NB4 (cell line): ENCODE measurements at regions not wholly inside any gene's neighbourhood (a gene's known extent, or its start where the extent isn't known, plus 50 kb on each side); places are given as distances from the start of the nearest gene placed in this dataset.

ENCODE experiments used
- DNase-seq: peaks from one replicate; pipeline ENCODE4 v3.0.0; 2010; ENCODE audit warnings: low read depth
- H3K4me3 ChIP-seq: one replicate; pipeline ENCODE4 v1.5.1; 2011; ENCODE audit warnings: mild to moderate bottlenecking, low read depth, low read length, moderate library complexity
- CTCF ChIP-seq: IDR thresholded peaks from one replicate; pipeline ENCODE4 v1.5.1; 2012; ENCODE audit warnings: low read depth, low read length
- MAX ChIP-seq: IDR thresholded peaks from 2 replicates; pipeline ENCODE4 v1.6.1; 2011; ENCODE audit warnings: low read depth, low read length
- MYC ChIP-seq: IDR thresholded peaks from 2 replicates; pipeline ENCODE4 v1.6.1; 2011; ENCODE audit warnings: low read depth, low read length
- POLR2A ChIP-seq: IDR thresholded peaks from 2 replicates; pipeline ENCODE4 v1.6.1; 2011; ENCODE audit warnings: mild to moderate bottlenecking; ENCODE audit not compliant: insufficient read length; ENCODE audit errors: extremely low read depth

GRCh38 chr13:58238972-58239773 is 607.6 kb downstream of the PCDH17 start:
- no peak for TF ChIP-seq MYC
- no peak for TF ChIP-seq POLR2A
- TF ChIP-seq CTCF = no peak
- no peak for TF ChIP-seq MAX
- no peak overlapping the region for H3K4me3 ChIP-seq
- DNase-seq = no peak

GRCh38 chr13:58239774-58240268 is 608.3 kb downstream of the PCDH17 start:
- TF ChIP-seq POLR2A (no peak), MAX (no peak), CTCF (no peak), MYC (no peak)

GRCh38 chr13:58247080-58247479 is 615.5 kb downstream of the PCDH17 start:
- no peak overlapping the region for H3K4me3 ChIP-seq
- DNase-seq = no peak
- TF ChIP-seq POLR2A (no peak), CTCF (no peak), MYC (no peak), MAX (no peak)

More at GRCh38 chr13:58239774-58240268, 608.3 kb downstream of the PCDH17 start:
- DNase-seq = no peak
- no peak overlapping the region for H3K4me3 ChIP-seq

GRCh38 chr13:58254943-58255342 is 623.4 kb downstream of the PCDH17 start:
- DNase-seq = no peak
- H3K4me3 ChIP-seq = no peak overlapping the region

GRCh38 chr13:58266271-58266670 is 634.7 kb downstream of the PCDH17 start:
- H3K4me3 ChIP-seq = no peak overlapping the region
- no peak for DNase-seq
- TF ChIP-seq MAX (no peak), CTCF (no peak), POLR2A (no peak), MYC (no peak)

More at GRCh38 chr13:58254943-58255342, 623.4 kb downstream of the PCDH17 start:
- TF ChIP-seq CTCF (no peak), MAX (no peak), MYC (no peak), POLR2A (no peak)
